ENCODE measurements at regions not wholly inside any gene's neighbourhood (a gene's known extent, or its start where the extent isn't known, plus 50 kb on each side); places are given as distances from the start of the nearest gene placed in this dataset.

DNA sequence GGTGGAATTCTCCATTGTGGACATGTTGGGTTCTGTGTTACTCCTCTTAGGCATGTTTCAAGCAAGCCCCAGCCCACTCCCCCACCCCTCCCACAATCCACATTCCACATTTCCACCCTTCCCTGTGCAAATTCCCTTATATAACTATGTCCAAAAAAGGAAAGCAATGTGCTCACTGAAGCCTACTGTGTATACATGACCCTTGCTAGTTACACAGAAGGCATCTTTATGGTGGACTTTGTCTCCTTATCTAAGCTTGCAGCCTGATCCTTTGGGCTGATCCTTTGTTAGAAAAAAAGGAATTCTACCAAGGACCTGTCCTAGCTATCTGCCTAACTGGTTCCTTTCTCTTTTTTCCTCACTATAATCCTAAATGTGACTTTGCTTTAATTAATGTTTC is 796.8 kb downstream of the NLGN4X start:
- TF ChIP-seq, protein P1, sequence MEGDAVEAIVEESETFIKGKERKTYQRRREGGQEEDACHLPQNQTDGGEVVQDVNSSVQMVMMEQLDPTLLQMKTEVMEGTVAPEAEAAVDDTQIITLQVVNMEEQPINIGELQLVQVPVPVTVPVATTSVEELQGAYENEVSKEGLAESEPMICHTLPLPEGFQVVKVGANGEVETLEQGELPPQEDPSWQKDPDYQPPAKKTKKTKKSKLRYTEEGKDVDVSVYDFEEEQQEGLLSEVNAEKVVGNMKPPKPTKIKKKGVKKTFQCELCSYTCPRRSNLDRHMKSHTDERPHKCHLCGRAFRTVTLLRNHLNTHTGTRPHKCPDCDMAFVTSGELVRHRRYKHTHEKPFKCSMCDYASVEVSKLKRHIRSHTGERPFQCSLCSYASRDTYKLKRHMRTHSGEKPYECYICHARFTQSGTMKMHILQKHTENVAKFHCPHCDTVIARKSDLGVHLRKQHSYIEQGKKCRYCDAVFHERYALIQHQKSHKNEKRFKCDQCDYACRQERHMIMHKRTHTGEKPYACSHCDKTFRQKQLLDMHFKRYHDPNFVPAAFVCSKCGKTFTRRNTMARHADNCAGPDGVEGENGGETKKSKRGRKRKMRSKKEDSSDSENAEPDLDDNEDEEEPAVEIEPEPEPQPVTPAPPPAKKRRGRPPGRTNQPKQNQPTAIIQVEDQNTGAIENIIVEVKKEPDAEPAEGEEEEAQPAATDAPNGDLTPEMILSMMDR (IDR thresholded peaks at IDR 0.05), result no peak
- TF ChIP-seq POLR2A (IDR thresholded peaks at IDR 0.05), result no peak

All from uterus (tissue), 2 donors.